ENCODE measurements at regions not wholly inside any gene's neighbourhood (a gene's known extent, or its start where the extent isn't known, plus 50 kb on each side); places are given as distances from the start of the nearest gene placed in this dataset.
A peak's percentile ranks its signal among the peaks of the same experiment; 100 is the strongest.

DNA sequence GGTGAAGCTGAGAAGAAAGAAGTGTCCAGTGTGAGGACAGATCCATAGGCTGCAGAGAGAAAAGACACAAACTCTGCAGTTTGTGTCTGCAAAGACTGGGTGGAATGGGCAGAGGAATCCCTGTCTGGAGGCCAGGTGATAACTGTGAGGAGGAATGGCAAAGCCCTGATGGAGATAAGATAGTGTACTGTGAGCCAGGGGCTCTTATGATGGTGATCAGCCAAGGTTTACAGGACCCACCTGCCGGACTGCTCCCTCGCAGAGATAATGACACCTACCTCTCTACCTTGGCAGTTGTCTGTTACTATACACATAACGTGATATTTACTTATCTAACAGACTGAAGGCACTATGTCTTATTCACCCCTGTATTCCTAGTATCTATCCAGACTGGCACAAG lies 92.6 kb upstream of the ASIC2 start:
- Mint-ChIP-seq H3K27me3 (peaks cover 30% of the 10 kb centered on the region), H3K4me3 (no peak overlapping the region), H3K4me1 (no peaks in the 10 kb centered on the region), H3K9me3 (no peaks in the 10 kb centered on the region), H3K27ac (no peak overlapping the region), H3K36me3 (ENCODE audit: low read depth) (no peaks in the 10 kb centered on the region)
- ATAC-seq (replicated peaks): no peak

DNA sequence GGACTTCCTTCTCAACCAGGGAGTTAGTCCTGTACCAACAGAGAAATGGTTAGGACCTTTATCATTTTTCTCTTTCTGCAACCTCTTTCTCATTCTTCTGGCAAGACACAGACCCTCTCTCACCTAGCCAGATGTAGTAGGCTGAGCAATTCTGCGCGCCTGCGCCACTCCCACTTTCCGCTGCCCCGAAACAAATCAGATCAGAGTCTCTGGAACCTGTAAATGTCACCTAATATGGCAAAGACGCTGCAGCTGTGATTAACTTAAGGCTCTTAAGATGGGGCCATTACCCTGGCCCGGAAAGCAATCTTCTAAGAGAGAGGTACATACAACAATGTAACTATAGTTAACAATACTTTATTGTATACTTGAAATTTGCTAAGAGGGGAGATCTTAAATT lies 94.3 kb upstream of the ASIC2 start:
- no peaks in the 10 kb centered on the region for H3K4me1 Mint-ChIP-seq
- H3K36me3 Mint-ChIP-seq (ENCODE audit: low read depth): no peaks in the 10 kb centered on the region
- ATAC-seq (replicated peaks): no peak
- H3K27ac Mint-ChIP-seq: no peak overlapping the region
- no peak overlapping the region for H3K4me3 Mint-ChIP-seq
- peaks cover 36% of the 10 kb centered on the region for H3K27me3 Mint-ChIP-seq
- peaks cover 3% of the 10 kb centered on the region for H3K9me3 Mint-ChIP-seq

GRCh38 chr17:33389504-33390135 lies 96.5 kb upstream of the ASIC2 start:
- H3K27ac Mint-ChIP-seq: no peak overlapping the region
- H3K4me1 Mint-ChIP-seq: no peaks in the 10 kb centered on the region
- H3K9me3 Mint-ChIP-seq: peaks cover 3% of the 10 kb centered on the region
- H3K4me3 Mint-ChIP-seq: no peak overlapping the region
- H3K27me3 Mint-ChIP-seq: peaks cover 42% of the 10 kb centered on the region
- no peaks in the 10 kb centered on the region for H3K36me3 Mint-ChIP-seq (ENCODE audit: low read depth)
- no peak for ATAC-seq (replicated peaks)

GRCh38 chr17:33390479-33391176 lies 97.5 kb upstream of the ASIC2 start:
- Mint-ChIP-seq H3K9me3 (peaks cover 3% of the 10 kb centered on the region), H3K4me1 (no peaks in the 10 kb centered on the region), H3K27me3 (peaks cover 46% of the 10 kb centered on the region), H3K27ac (no peak overlapping the region), H3K36me3 (ENCODE audit: low read depth) (no peaks in the 10 kb centered on the region), H3K4me3 (no peak overlapping the region)
- ATAC-seq (replicated peaks): no peak

DNA sequence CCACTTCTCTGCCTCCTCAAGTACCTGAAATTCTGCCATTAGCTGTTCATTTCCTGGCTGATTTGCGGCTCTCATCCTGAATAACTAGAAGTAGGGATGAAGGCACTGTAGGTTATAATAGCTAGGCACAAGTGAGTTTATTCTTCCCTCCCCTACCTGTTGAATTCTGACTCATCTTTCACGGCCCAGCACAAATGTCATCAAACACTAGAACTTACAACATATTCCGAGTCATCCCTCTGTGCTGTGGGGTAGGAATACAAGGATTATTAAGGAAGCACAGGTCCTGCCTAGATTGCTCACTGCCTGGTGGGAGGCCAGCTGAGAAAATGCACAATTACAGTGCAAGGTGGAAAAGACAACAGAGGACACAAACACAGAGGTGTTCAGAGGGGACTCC lies 103.7 kb upstream of the ASIC2 start:
- H3K27me3 Mint-ChIP-seq: peaks cover 33% of the 10 kb centered on the region
- no peaks in the 10 kb centered on the region for H3K4me1 Mint-ChIP-seq
- no peaks in the 10 kb centered on the region for H3K36me3 Mint-ChIP-seq (ENCODE audit: low read depth)
- ATAC-seq (replicated peaks): no peak
- no peak overlapping the region for H3K27ac Mint-ChIP-seq
- peaks cover 3% of the 10 kb centered on the region for H3K9me3 Mint-ChIP-seq
- no peak overlapping the region for H3K4me3 Mint-ChIP-seq

GRCh38 chr17:33398386-33398785 lies 105.3 kb upstream of the ASIC2 start:
- no peak overlapping the region for H3K27ac Mint-ChIP-seq
- H3K9me3 Mint-ChIP-seq: no peaks in the 10 kb centered on the region
- no peaks in the 10 kb centered on the region for H3K4me1 Mint-ChIP-seq
- no peak overlapping the region for H3K4me3 Mint-ChIP-seq
- no peaks in the 10 kb centered on the region for H3K36me3 Mint-ChIP-seq (ENCODE audit: low read depth)
- no peak for ATAC-seq (replicated peaks)
- H3K27me3 Mint-ChIP-seq: peaks cover 25% of the 10 kb centered on the region

DNA sequence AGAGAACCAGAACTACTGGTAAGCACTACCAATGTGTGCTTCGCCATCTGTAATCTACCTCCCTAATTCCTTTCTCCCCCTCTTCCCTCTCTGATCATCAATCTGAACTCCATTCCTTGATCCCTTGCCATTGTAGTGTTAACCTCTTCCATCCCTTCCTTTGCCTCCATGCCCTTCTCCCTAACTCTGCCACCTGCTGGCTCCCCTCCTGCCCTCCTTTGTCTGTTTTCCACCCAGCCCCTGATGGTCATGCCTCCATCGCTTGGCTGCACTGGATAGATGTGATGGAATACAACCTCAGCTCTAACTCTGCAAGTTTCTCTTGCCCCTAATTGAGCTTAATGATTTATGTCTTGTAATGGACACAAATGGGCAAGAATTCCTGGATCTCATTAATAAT lies 108.2 kb upstream of the ASIC2 start:
- Mint-ChIP-seq H3K36me3 (ENCODE audit: low read depth) (no peaks in the 10 kb centered on the region), H3K9me3 (no peaks in the 10 kb centered on the region), H3K27ac (no peak overlapping the region), H3K27me3 (peaks cover 19% of the 10 kb centered on the region), H3K4me1 (no peaks in the 10 kb centered on the region), H3K4me3 (no peak overlapping the region)
- ATAC-seq (replicated peaks): no peak

- Mint-ChIP-seq H3K27ac (no peak overlapping the region), H3K36me3 (ENCODE audit: low read depth) (no peaks in the 10 kb centered on the region), H3K4me1 (no peaks in the 10 kb centered on the region), H3K9me3 (no peaks in the 10 kb centered on the region), H3K27me3 (peaks cover 20% of the 10 kb centered on the region), H3K4me3 (no peak overlapping the region)
- no peak for ATAC-seq (replicated peaks)
Observed at GRCh38 chr17:33403194-33403593, 110.1 kb upstream of the ASIC2 start.

DNA sequence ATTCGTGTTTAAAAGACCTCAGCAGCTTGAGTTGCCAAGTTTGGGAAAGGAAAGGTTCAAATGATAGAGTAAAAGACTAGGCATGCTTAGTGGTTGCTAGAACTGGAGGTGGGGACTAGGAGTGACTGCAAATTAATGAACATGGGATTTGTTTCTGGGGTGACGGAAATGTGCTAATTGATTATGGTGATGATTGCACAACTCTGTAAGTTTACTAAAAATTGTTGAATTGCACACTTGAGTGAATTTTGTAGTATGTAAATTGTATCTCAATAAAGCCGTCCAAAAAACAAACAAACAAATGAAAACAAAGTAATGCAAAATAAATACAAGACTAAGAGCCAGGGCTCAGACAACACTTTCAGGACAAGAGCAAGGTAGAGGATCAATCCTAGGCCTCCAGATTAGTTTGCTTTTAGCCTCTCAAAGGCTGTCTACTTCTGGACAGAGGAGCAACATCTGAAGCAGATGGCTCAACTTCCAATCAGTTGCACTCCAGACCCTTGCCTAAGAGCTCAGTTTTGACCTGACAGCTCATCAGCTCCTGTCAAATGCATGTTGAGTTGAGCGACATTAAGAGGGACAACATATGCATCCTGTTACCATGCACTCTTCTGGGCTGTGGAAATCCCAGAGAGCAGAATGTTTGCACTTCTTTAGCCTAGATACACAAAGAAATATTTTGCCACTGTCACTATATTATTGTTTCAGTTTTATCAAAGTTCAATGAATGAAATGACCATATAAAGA lies 111.2 kb upstream of the ASIC2 start:
- H3K36me3 Mint-ChIP-seq (ENCODE audit: low read depth): no peaks in the 10 kb centered on the region
- H3K27me3 Mint-ChIP-seq: peaks cover 20% of the 10 kb centered on the region
- no peak overlapping the region for H3K4me3 Mint-ChIP-seq
- no peaks in the 10 kb centered on the region for H3K9me3 Mint-ChIP-seq
- no peak for ATAC-seq (replicated peaks)
- H3K27ac Mint-ChIP-seq: no peak overlapping the region
- no peaks in the 10 kb centered on the region for H3K4me1 Mint-ChIP-seq

GRCh38 chr17:33416131-33416530 lies 123.0 kb upstream of the ASIC2 start:
- Mint-ChIP-seq H3K4me1 (no peaks in the 10 kb centered on the region), H3K4me3 (no peak overlapping the region), H3K27me3 (peaks cover 29% of the 10 kb centered on the region), H3K27ac (no peak overlapping the region), H3K36me3 (ENCODE audit: low read depth) (no peaks in the 10 kb centered on the region), H3K9me3 (no peaks in the 10 kb centered on the region)
- ATAC-seq (replicated peaks): no peak

DNA sequence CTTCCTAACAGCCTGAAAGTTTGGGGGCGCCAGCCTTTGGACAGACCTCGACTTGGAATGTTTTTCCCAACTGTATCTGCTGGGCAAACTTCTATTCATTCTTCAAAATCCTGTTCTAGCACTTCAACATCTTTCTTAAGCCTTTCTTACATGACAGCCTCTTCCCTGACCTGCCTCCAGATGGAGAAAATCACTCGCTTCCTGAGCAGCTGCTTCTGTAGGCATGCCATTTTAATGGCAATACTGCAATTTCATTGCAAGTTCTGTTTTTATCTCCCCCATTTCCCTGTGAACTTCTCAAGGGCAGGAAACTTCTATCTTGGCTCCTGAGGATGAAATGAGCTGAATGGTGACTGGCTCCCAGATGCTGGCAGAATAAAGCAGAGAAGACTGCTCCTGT lies 128.8 kb upstream of the ASIC2 start:
- no peak overlapping the region for H3K4me3 Mint-ChIP-seq
- H3K36me3 Mint-ChIP-seq (ENCODE audit: low read depth): no peaks in the 10 kb centered on the region
- H3K4me1 Mint-ChIP-seq: no peaks in the 10 kb centered on the region
- H3K27ac Mint-ChIP-seq: no peak overlapping the region
- peaks cover 41% of the 10 kb centered on the region for H3K27me3 Mint-ChIP-seq
- H3K9me3 Mint-ChIP-seq: no peaks in the 10 kb centered on the region
- no peak for ATAC-seq (replicated peaks)

DNA sequence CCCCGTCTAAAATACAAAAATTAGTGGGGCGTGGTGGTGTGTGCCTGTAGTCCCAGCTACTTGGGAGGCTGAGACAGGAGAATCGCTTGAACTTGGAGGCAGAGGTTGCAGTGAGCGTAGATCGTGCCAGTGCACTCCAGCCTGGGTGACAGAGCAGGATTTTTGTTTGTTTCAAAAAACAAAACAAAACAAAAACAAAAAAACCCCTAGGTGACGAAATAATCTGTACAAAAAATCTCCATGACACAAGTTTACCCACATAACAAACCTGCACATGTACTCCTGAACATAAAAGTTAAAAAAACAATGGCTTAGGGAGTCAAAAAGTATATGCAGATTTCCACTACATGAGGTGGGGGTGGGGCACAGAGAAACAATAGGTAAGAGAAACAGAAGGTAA lies 140.5 kb upstream of the ASIC2 start:
- peaks cover 23% of the 10 kb centered on the region for H3K27me3 Mint-ChIP-seq
- H3K27ac Mint-ChIP-seq: no peak overlapping the region
- H3K36me3 Mint-ChIP-seq (ENCODE audit: low read depth): no peaks in the 10 kb centered on the region
- H3K4me3 Mint-ChIP-seq: no peak overlapping the region
- no peak for ATAC-seq (replicated peaks)
- H3K4me1 Mint-ChIP-seq: no peaks in the 10 kb centered on the region
- H3K9me3 Mint-ChIP-seq: peaks cover 3% of the 10 kb centered on the region

DNA sequence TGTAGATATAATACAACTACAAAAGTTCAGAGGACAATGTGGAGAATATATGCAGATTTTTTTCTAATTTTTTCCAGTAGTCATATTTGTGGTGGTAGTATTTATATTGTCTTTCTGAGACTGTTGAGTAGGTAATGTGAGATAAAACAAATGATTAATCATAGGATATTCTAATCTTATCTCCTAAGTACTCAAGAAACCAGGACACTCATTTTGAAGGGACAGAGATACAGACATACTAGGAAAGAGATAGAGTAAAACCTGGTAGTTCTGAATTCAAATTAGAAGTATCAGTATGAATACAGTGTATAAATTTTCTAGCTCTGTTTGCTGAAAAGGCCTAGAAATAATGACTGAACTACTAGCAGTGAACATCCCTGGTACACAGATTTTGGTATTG lies 141.7 kb upstream of the ASIC2 start:
- no peak overlapping the region for H3K27ac Mint-ChIP-seq
- ATAC-seq (replicated peaks): peak; percentile 52
- H3K36me3 Mint-ChIP-seq (ENCODE audit: low read depth): no peaks in the 10 kb centered on the region
- no peaks in the 10 kb centered on the region for H3K4me1 Mint-ChIP-seq
- H3K4me3 Mint-ChIP-seq: no peak overlapping the region
- H3K27me3 Mint-ChIP-seq: peaks cover 14% of the 10 kb centered on the region
- peaks cover 3% of the 10 kb centered on the region for H3K9me3 Mint-ChIP-seq

GRCh38 chr17:33435721-33436301 lies 142.7 kb upstream of the ASIC2 start:
- H3K27ac Mint-ChIP-seq: no peak overlapping the region
- peaks cover 3% of the 10 kb centered on the region for H3K9me3 Mint-ChIP-seq
- no peaks in the 10 kb centered on the region for H3K36me3 Mint-ChIP-seq (ENCODE audit: low read depth)
- H3K27me3 Mint-ChIP-seq: peaks cover 9% of the 10 kb centered on the region
- no peak overlapping the region for H3K4me3 Mint-ChIP-seq
- no peaks in the 10 kb centered on the region for H3K4me1 Mint-ChIP-seq
- no peak for ATAC-seq (replicated peaks)

DNA sequence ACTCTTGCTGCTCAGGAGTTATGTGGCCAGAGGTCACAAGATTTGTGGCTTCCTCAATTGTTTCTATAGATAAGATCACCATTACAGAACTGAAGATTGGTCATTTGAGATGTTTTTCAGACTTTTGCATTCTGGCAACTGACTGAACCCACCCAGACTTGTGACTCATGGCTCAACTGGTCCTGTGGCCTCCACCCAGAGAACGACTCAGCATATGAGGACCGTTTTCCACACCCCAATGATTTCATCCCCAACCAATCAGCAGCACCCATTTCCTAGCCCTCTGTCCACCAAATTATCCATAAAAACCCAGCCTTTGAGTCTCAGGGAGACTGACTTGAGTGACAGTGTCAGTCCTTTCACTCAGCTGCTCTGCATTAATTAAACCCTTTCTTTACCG lies 143.2 kb upstream of the ASIC2 start:
- ATAC-seq (replicated peaks): peak; percentile 49
- Mint-ChIP-seq H3K27ac (no peak overlapping the region), H3K36me3 (ENCODE audit: low read depth) (no peaks in the 10 kb centered on the region), H3K4me1 (no peaks in the 10 kb centered on the region), H3K27me3 (peaks cover 9% of the 10 kb centered on the region), H3K9me3 (peaks cover 3% of the 10 kb centered on the region), H3K4me3 (no peak overlapping the region)

All from activated T-helper 17 cell treated with anti-CD3 and anti-CD28 coated beads, Interleukin-2, amount 50 U/mL, for 72 hours (primary cell).